ENCODE measurements at regions not wholly inside any gene's neighbourhood (a gene's known extent, or its start where the extent isn't known, plus 50 kb on each side); places are given as distances from the start of the nearest gene placed in this dataset.

GRCh38 chr18:42187611-42188380, 232.8 kb downstream of the PIK3C3 start:
- Histone ChIP-seq H3K4me2 (ENCODE audit: low read length) (no peak overlapping the region), H3K9ac (ENCODE audit: low read length) (no peak overlapping the region), H3K79me2 (ENCODE audit: low read length) (no peaks in the 10 kb centered on the region), H3F3A (ENCODE audit: low read length, unreplicated experiment) (no peaks in the 10 kb centered on the region), H3K9me2 (replicated peaks; ENCODE audit: low read length) (no peaks in the 10 kb centered on the region), H3K9me3 (ENCODE audit: low read length) (no peaks in the 10 kb centered on the region), H3K36me3 (ENCODE audit: low read depth, low read length) (no peaks in the 10 kb centered on the region), H4K20me1 (ENCODE audit: low read length) (no peaks in the 10 kb centered on the region), H3K27me3 (ENCODE audit: low read length) (no peaks in the 10 kb centered on the region), H3K4me1 (ENCODE audit: insufficient read depth, low read length) (peaks cover 12% of the 10 kb centered on the region), H2AFZ (ENCODE audit: low read length) (no peak overlapping the region), H3K4me3 (ENCODE audit: low read length) (no peak overlapping the region), H3K27ac (ENCODE audit: low read length) (no peak overlapping the region)
- no TSS peak for BruUV-seq (replicated peaks)
- ATAC-seq (no peak), DNase-seq (no peak)
- no peak for TF ChIP-seq EZH2 (IDR thresholded peaks at IDR 0.05; ENCODE audit: low read length, unreplicated experiment)
- TF ChIP-seq, protein P1, sequence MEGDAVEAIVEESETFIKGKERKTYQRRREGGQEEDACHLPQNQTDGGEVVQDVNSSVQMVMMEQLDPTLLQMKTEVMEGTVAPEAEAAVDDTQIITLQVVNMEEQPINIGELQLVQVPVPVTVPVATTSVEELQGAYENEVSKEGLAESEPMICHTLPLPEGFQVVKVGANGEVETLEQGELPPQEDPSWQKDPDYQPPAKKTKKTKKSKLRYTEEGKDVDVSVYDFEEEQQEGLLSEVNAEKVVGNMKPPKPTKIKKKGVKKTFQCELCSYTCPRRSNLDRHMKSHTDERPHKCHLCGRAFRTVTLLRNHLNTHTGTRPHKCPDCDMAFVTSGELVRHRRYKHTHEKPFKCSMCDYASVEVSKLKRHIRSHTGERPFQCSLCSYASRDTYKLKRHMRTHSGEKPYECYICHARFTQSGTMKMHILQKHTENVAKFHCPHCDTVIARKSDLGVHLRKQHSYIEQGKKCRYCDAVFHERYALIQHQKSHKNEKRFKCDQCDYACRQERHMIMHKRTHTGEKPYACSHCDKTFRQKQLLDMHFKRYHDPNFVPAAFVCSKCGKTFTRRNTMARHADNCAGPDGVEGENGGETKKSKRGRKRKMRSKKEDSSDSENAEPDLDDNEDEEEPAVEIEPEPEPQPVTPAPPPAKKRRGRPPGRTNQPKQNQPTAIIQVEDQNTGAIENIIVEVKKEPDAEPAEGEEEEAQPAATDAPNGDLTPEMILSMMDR (conservative IDR thresholded peaks at IDR 0.05; ENCODE audit: low read depth, low read length): no peak
- TF ChIP-seq EZH2phosphoT487 (IDR thresholded peaks at IDR 0.05; ENCODE audit: borderline replicate concordance, low read length): no peak
- intact Hi-C loops (cut with micrococcal nuclease): no loop called here
- ChIA-PET CTCF (no interaction called here), POLR2A (ENCODE audit: unreplicated experiment) (no interaction called here)

DNA sequence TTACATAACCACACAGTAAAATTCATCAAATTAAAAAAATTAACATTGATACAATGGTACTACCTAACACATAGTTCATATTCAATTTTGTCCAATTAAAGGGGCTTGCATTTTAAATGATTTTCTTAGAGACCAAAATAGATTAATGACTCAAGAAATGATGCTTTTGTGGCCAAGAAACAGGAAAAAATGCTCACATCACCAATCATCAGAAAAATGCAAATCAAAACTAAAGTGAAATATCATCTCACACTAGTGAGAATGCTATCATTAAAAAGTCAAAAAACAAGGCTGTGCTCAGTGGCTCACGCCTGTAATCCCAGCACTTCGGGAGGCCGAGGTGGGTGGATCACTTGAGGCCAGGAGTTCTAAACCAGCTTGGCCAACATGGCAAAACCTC, 235.6 kb downstream of the PIK3C3 start:
- H3K4me1 ChIP-seq (ENCODE audit: insufficient read depth, low read length): no peaks in the 10 kb centered on the region; the same call in 1 of the 2 replicates
- no peaks in the 10 kb centered on the region for H3K9me2 ChIP-seq (replicated peaks; ENCODE audit: low read length)
- no peaks in the 10 kb centered on the region for H3K27me3 ChIP-seq (ENCODE audit: low read length)
- H4K20me1 ChIP-seq (ENCODE audit: low read length): no peaks in the 10 kb centered on the region
- H2AFZ ChIP-seq (ENCODE audit: low read length): no peak overlapping the region
- TF ChIP-seq, protein P1 (conservative IDR thresholded peaks at IDR 0.05; ENCODE audit: low read depth, low read length): no peak
- TF ChIP-seq EZH2 (IDR thresholded peaks at IDR 0.05; ENCODE audit: low read length, unreplicated experiment) (no peak), EZH2phosphoT487 (IDR thresholded peaks at IDR 0.05; ENCODE audit: borderline replicate concordance, low read length) (no peak)
- intact Hi-C loops (cut with micrococcal nuclease): no loop called here
- ChIA-PET CTCF (no interaction called here), POLR2A (ENCODE audit: unreplicated experiment) (no interaction called here)
- H3K9ac ChIP-seq (ENCODE audit: low read length): no peak overlapping the region
- no TSS peak for BruUV-seq (replicated peaks)
- H3K79me2 ChIP-seq (ENCODE audit: low read length): no peaks in the 10 kb centered on the region
- ATAC-seq (no peak), DNase-seq (no peak)
- H3K9me3 ChIP-seq (ENCODE audit: low read length): no peaks in the 10 kb centered on the region
- H3K27ac ChIP-seq (ENCODE audit: low read length): no peak overlapping the region
- no peak overlapping the region for H3K4me2 ChIP-seq (ENCODE audit: low read length)
- no peak overlapping the region for H3K4me3 ChIP-seq (ENCODE audit: low read length)
- no peaks in the 10 kb centered on the region for H3F3A ChIP-seq (ENCODE audit: low read length, unreplicated experiment)
- H3K36me3 ChIP-seq (ENCODE audit: low read depth, low read length): no peaks in the 10 kb centered on the region
